ENCODE measurements at regions not wholly inside any gene's neighbourhood (a gene's known extent, or its start where the extent isn't known, plus 50 kb on each side); places are given as distances from the start of the nearest gene placed in this dataset.
"Not testable (repeated sequence)": the region's sequence is repeated elsewhere in the genome, so short reads cannot be mapped to it uniquely, and the experiment has no call there.

- peak; percentile 78 for DNase-seq
Measured at GRCh38 chr10:29784175-29784773, 149.5 kb upstream of the SVIL start.

- peak; percentile 14 for DNase-seq
Measured at GRCh38 chr10:29783201-29783947, 148.6 kb upstream of the SVIL start.

- DNase-seq: no peak
Measured at GRCh38 chr10:29780639-29781038, 145.9 kb upstream of the SVIL start.

- DNase-seq: no peak
Measured at GRCh38 chr10:29780096-29780495, 145.3 kb upstream of the SVIL start.

GRCh38 chr10:29776246-29776645, 141.5 kb upstream of the SVIL start:
- DNase-seq: no peak

- no peak for DNase-seq
Measured at GRCh38 chr10:29774475-29774874, 139.7 kb upstream of the SVIL start.

- DNase-seq: no peak
Measured at GRCh38 chr10:29773675-29774091, 138.9 kb upstream of the SVIL start.

GRCh38 chr10:29772403-29772802, 137.6 kb upstream of the SVIL start:
- DNase-seq: no peak

GRCh38 chr10:29771376-29771775, 136.6 kb upstream of the SVIL start:
- DNase-seq: no peak

GRCh38 chr10:29769277-29769676, 134.5 kb upstream of the SVIL start:
- DNase-seq: not testable (repeated sequence)

GRCh38 chr10:29767968-29768367, 133.2 kb upstream of the SVIL start:
- no peak for DNase-seq

- DNase-seq: no peak
Measured at GRCh38 chr10:29766753-29767152, 132.0 kb upstream of the SVIL start.

GRCh38 chr10:29765330-29765729, 130.6 kb upstream of the SVIL start:
- no peak for DNase-seq

GRCh38 chr10:29763396-29763795, 128.6 kb upstream of the SVIL start:
- DNase-seq: no peak

GRCh38 chr10:29761916-29762315, 127.1 kb upstream of the SVIL start:
- DNase-seq: no peak

GRCh38 chr10:29760138-29760900, 125.5 kb upstream of the SVIL start:
- no peak for DNase-seq

GRCh38 chr10:29757551-29758297, 123.0 kb upstream of the SVIL start:
- DNase-seq: no peak

GRCh38 chr10:29756451-29756850, 121.7 kb upstream of the SVIL start:
- DNase-seq: no peak

- DNase-seq: no peak
Measured at GRCh38 chr10:29753283-29753682, 118.5 kb upstream of the SVIL start.

GRCh38 chr10:29751684-29752083, 116.9 kb upstream of the SVIL start:
- no peak for DNase-seq

- DNase-seq: no peak
Measured at GRCh38 chr10:29751240-29751639, 116.5 kb upstream of the SVIL start.

- no peak for DNase-seq
Measured at GRCh38 chr10:29749150-29749549, 114.4 kb upstream of the SVIL start.

GRCh38 chr10:29748109-29748650, 113.4 kb upstream of the SVIL start:
- DNase-seq: no peak

All from SHP77 treated with DMSO at 0.1 percent for 48 hours (cell line).